Body of pancreas (tissue), 4 donors: ENCODE measurements at regions not wholly inside any gene's neighbourhood (a gene's known extent, or its start where the extent isn't known, plus 50 kb on each side); places are given as distances from the start of the nearest gene placed in this dataset.
"Not testable (repeated sequence)": the region's sequence is repeated elsewhere in the genome, so short reads cannot be mapped to it uniquely, and the experiment has no call there.

Source experiments
- ATAC-seq: fragments of 150-250 bp; one replicate; pipeline ENCODE4 v1.9.1; 2016
- DNase-seq, 4 donors: peaks; one replicate each; pipeline ENCODE4 v3.0.0-alpha.2; 2019
- H3K27ac ChIP-seq, 4 donors: fragments of 200-600 bp; sonication (generic); 1 replicate in 3 of 4; 2 replicates in 1 of 4; pipeline versions ENCODE4 v1.5.1 to v1.6.1; 2016 to 2019; ENCODE audit warnings: mild to moderate bottlenecking in 1 of 4, mixed read lengths in 1 of 4, moderate library complexity in 1 of 4
- H3K27me3 ChIP-seq, 2 donors: fragments of 200-600 bp; sonication (generic); one replicate each; pipeline ENCODE4 v1.6.0; 2016; ENCODE audit warnings: mild to moderate bottlenecking in 1 of 2
- H3K36me3 ChIP-seq, 2 donors: fragments of 200-600 bp; sonication (generic); replicated peaks in 1 of 2; 2 replicates each; pipeline ENCODE4 v1.5.1; 2016; ENCODE audit warnings: low read depth in 2 of 2; ENCODE audit not compliant: insufficient read depth in 1 of 2
- H3K4me1 ChIP-seq: fragments of 200-600 bp; sonication (generic); one replicate; pipeline ENCODE4 v1.6.0; 2016
- H3K4me3 ChIP-seq, 2 donors: fragments of 200-600 bp; sonication (generic); 1 replicate in 1 of 2; 2 replicates in 1 of 2; pipeline ENCODE4 v1.5.1; 2016 to 2019
- H3K9me3 ChIP-seq, 3 donors: fragments of 200-600 bp; sonication (generic); 1 replicate in 2 of 3; 2 replicates in 1 of 3; pipeline ENCODE4 v1.5.1; 2016
- CTCF ChIP-seq, 7 experiments: fragments of 450-650 bp in 4 of 7; fragments of 200-600 bp in 3 of 7; sonication (generic) in 3 of 7; IDR thresholded peaks; one replicate each; pipeline ENCODE4 v1.5.1; 2016 to 2019; ENCODE audit warnings: antibody characterized with exemption in 7 of 7
- POLR2A ChIP-seq, 3 donors: fragments of 450-650 bp; IDR thresholded peaks; one replicate each; pipeline ENCODE4 v1.6.1; 2016; ENCODE audit warnings: antibody characterized with exemption in 3 of 3, mild to moderate bottlenecking in 2 of 3
- WGBS, 2 donors: methylation state at CpG; one replicate each; pipeline ENCODE4 v1.1.5; 2017; 5-methylcytosine and 5-hydroxymethylcytosine counted together
- intact Hi-C: fragments of 100-400 bp; cut with DNase I; formaldehyde crosslinking; loops from one replicate; pipeline ENCODE4 v1.15.1; 2023

DNA sequence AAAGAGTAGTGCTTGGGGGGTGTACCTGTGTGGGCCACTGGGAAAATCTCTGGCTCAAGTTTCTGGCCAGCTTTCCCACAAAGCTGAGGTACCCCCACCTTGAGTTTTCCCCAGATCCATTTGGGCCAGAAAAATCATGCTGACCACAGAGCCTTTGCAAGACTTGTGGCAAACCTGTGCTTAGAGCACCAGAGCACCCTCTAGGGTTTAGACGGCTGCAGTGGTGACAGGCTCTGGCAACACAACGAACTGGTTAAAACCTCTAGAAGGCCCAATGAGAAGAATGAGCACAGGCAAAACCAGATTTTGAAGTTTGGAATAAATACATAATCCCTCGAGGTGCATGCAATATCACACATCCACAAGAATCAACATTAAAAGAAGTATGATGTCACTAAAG lies 290.7 kb upstream of the FOLH1 start:
- Histone ChIP-seq H3K4me1 (no peaks in the 10 kb centered on the region), H3K36me3 (no peaks in the 10 kb centered on the region), H3K27me3 (no peaks in the 10 kb centered on the region), H3K4me3 (no peak overlapping the region), H3K27ac (no peak overlapping the region), H3K9me3 (no peaks in the 10 kb centered on the region)
- no peak for DNase-seq
- no peak for TF ChIP-seq CTCF (IDR thresholded peaks at IDR 0.05)
- TF ChIP-seq POLR2A (IDR thresholded peaks at IDR 0.05) = no peak
- intact Hi-C loops = no loop called here
- 49 to 60% methylated on average over 3 of the region's 3 CpGs for WGBS, 2 donors
- ATAC-seq = no peak

DNA sequence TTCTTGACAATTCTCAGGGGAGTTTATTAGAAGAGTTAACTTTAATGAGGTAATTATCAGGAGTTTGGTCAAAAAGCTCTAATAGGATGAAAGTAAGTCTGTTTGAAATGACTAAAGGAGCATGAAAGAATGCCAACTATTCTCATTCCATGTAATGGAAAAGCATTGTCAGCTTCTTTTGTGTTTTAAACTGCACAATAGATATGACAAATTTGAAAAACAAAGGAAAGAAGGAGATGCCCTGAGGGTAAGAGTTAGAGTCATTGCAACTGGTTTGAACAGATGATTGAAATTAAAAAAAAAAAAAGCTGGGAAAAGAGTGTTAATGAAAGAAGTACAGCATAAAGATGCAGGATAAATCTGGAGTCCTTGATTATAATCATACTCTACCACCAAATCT lies 296.8 kb upstream of the FOLH1 start:
- H3K4me3 ChIP-seq = no peak overlapping the region
- H3K9me3 ChIP-seq = no peaks in the 10 kb centered on the region
- no peaks in the 10 kb centered on the region for H3K4me1 ChIP-seq
- TF ChIP-seq POLR2A (IDR thresholded peaks at IDR 0.05) (no peak), CTCF (IDR thresholded peaks at IDR 0.05) (no peak)
- intact Hi-C loops = no loop called here
- no peaks in the 10 kb centered on the region for H3K27me3 ChIP-seq
- ATAC-seq (no peak), DNase-seq (no peak)
- no peak overlapping the region for H3K27ac ChIP-seq
- no peaks in the 10 kb centered on the region for H3K36me3 ChIP-seq

GRCh38 chr11:49526240-49526829 lies 317.9 kb upstream of the FOLH1 start:
- H3K4me1 ChIP-seq, H3K27me3 ChIP-seq, H3K4me3 ChIP-seq, H3K27ac ChIP-seq, intact Hi-C loops, H3K36me3 ChIP-seq, H3K9me3 ChIP-seq: not testable (repeated sequence)
- ATAC-seq = peak; percentile 73
- 8 to 17% methylated on average over 1 of the region's 1 CpG for WGBS, 2 donors
- peak in 3 of 4 donors; percentile 9 to 19 (median 9) for DNase-seq
- TF ChIP-seq CTCF (IDR thresholded peaks at IDR 0.05) = peak; percentile 23 to 73 (median 52)

- DNase-seq = no peak
- no peaks in the 10 kb centered on the region for H3K9me3 ChIP-seq
- H3K4me3 ChIP-seq = no peak overlapping the region
- H3K27ac ChIP-seq = no peak overlapping the region
- TF ChIP-seq POLR2A (IDR thresholded peaks at IDR 0.05) (no peak), CTCF (IDR thresholded peaks at IDR 0.05) (no peak)
- H3K27me3 ChIP-seq = no peaks in the 10 kb centered on the region
- intact Hi-C loops = no loop called here
- ATAC-seq = no peak
- no peaks in the 10 kb centered on the region for H3K4me1 ChIP-seq
- H3K36me3 ChIP-seq = no peaks in the 10 kb centered on the region
Measured at GRCh38 chr11:49533204-49533603, 324.8 kb upstream of the FOLH1 start.

DNA sequence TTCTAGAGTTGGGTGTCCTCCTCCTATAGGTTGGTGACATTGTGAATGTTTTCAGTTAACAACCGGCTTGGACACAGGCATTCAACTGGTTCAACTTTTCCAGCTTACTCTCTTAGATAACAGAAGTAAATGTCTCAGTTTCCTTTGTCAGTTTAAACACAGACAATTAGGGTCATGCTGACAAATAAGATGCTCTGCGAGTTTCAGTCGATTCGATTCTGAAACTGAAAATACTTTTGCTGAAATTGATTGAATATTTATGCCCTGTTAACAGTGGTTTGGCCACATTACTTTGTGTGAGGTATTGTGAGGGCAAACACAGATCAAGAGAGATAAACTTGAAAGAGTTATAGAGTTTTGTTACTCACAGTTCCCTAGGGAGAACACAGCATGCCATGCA lies 330.5 kb upstream of the FOLH1 start:
- H3K27ac ChIP-seq, H3K36me3 ChIP-seq: not testable (repeated sequence)

DNA sequence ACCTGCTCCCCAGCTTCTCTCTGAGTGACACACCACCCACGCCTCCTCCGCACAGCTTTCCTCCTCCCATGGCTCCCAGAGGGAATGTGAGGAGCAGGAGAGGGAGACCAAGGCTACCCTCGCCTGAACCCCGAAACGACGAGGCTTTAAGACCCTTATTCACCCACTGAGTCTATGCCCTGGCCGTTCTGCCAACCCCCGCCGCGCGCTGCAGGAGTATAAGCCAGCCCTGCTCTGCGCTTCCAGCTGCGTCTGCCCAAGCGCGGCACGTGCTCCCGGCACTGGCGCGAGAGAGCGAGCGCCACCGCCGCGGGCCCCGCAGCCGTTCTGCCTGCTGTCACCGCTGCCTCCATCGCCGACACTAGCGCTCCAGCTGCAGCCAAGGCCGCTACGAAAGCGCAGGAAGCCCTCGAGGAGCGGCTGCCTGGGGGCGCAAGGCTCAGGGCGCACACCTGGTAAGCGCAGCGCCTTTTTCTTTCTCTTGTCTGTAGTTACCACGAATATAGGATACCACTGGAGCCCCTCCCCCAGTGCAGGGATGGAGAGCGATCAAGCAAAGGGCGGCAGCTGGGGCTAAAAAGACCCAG lies 350.0 kb upstream of the FOLH1 start:
- H3K4me3 ChIP-seq, intact Hi-C loops, H3K36me3 ChIP-seq, H3K27ac ChIP-seq, H3K9me3 ChIP-seq, ATAC-seq, DNase-seq, H3K27me3 ChIP-seq, H3K4me1 ChIP-seq: not testable (repeated sequence)
- 2 to 8% methylated on average over 29 to 35 of the region's 42 CpGs for WGBS, 2 donors

More for the DNA sequence above, 330.5 kb upstream of the FOLH1 start:
- intact Hi-C loops, H3K4me1 ChIP-seq, DNase-seq, ATAC-seq, H3K9me3 ChIP-seq, H3K27me3 ChIP-seq, H3K4me3 ChIP-seq: not testable (repeated sequence)
- 41 to 74% methylated on average over 4 of the region's 4 CpGs for WGBS, 2 donors

DNA sequence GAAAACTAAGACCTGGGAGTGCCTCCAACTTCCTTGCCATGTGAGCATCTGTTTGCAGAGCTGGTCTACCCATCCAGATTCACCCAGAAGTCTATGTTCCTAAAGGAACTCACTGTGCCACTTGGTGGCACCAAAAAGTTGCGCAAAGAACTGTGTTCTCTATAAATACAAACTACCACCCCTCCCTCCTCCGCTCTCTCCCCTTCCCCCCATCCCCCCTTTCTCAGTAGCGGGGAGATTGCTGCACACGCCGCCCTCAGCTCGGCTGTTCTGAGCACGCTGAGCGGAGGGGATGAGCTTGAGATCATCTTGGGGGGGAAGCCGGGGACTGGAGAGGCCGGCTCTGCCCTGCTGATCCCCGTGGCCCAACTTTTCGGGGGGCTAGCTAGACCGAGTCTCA lies 352.2 kb upstream of the FOLH1 start:
- intact Hi-C loops, H3K4me3 ChIP-seq, DNase-seq, H3K36me3 ChIP-seq, ATAC-seq, H3K9me3 ChIP-seq, H3K4me1 ChIP-seq, H3K27ac ChIP-seq, H3K27me3 ChIP-seq: not testable (repeated sequence)
- WGBS, 2 donors = 10 to 14% methylated on average over 7 to 8 of the region's 13 CpGs

DNA sequence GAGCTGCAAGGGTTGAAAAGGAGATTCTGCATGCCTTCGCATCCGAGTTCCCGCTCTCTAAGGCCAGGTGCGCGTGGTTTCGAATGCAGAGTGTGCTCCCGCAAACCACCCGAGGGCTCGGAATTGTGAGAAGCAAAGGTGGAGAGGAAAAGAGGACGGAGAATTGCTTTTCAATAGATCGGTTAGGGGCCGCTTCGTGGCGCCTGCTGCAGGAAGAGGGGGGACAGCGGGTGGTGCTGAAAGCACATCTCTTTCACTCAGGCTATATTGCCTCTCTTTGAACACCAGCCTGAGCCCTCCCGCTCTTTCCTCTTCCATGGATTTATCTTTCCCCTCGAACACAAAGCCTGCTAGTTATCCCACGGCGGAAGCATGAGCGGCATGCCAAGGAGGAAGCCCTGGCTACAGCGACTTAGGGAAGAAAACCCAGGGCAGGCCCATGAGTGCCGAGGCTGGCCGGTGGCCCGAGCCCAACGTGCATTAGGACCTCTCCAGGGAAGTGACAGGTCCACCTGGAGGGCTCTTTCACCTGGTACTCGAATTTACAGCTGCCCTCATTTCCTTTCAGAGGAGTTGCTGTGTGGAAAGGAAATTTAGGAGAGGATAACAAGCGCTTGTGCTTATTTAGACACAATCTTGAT lies 353.0 kb upstream of the FOLH1 start:
- H3K9me3 ChIP-seq, H3K36me3 ChIP-seq, H3K27me3 ChIP-seq, H3K4me3 ChIP-seq, ATAC-seq, H3K4me1 ChIP-seq, intact Hi-C loops, H3K27ac ChIP-seq, DNase-seq: not testable (repeated sequence)
- WGBS, 2 donors = 8 to 9% methylated on average over 27 of the region's 27 CpGs
